ENCODE measurements at regions not wholly inside any gene's neighbourhood (a gene's known extent, or its start where the extent isn't known, plus 50 kb on each side); places are given as distances from the start of the nearest gene placed in this dataset.

DNA sequence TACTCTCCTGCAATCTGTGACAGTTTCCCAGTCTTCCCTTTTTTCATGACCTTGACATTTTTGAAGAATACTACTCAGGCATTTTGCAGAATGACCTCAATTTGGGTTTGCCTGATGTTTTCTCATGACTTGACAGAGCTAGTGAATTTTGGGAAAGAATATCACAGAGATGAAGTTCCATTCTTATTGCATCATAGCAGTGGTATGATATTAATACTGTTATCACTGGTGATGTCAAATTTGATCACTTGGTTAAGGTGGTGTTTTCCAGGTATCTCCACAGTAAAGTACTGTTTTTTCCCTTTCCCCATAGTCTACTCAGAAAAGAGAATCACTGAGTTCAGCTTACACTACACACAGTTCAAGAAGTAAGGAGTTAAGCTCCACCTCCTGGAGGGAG lies 56.2 kb upstream of the XPA start:
- TF ChIP-seq, protein P1, sequence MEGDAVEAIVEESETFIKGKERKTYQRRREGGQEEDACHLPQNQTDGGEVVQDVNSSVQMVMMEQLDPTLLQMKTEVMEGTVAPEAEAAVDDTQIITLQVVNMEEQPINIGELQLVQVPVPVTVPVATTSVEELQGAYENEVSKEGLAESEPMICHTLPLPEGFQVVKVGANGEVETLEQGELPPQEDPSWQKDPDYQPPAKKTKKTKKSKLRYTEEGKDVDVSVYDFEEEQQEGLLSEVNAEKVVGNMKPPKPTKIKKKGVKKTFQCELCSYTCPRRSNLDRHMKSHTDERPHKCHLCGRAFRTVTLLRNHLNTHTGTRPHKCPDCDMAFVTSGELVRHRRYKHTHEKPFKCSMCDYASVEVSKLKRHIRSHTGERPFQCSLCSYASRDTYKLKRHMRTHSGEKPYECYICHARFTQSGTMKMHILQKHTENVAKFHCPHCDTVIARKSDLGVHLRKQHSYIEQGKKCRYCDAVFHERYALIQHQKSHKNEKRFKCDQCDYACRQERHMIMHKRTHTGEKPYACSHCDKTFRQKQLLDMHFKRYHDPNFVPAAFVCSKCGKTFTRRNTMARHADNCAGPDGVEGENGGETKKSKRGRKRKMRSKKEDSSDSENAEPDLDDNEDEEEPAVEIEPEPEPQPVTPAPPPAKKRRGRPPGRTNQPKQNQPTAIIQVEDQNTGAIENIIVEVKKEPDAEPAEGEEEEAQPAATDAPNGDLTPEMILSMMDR (IDR thresholded peaks at IDR 0.05; ENCODE audit: insufficient read depth, low read length) = no peak
- TF ChIP-seq, protein P2, sequence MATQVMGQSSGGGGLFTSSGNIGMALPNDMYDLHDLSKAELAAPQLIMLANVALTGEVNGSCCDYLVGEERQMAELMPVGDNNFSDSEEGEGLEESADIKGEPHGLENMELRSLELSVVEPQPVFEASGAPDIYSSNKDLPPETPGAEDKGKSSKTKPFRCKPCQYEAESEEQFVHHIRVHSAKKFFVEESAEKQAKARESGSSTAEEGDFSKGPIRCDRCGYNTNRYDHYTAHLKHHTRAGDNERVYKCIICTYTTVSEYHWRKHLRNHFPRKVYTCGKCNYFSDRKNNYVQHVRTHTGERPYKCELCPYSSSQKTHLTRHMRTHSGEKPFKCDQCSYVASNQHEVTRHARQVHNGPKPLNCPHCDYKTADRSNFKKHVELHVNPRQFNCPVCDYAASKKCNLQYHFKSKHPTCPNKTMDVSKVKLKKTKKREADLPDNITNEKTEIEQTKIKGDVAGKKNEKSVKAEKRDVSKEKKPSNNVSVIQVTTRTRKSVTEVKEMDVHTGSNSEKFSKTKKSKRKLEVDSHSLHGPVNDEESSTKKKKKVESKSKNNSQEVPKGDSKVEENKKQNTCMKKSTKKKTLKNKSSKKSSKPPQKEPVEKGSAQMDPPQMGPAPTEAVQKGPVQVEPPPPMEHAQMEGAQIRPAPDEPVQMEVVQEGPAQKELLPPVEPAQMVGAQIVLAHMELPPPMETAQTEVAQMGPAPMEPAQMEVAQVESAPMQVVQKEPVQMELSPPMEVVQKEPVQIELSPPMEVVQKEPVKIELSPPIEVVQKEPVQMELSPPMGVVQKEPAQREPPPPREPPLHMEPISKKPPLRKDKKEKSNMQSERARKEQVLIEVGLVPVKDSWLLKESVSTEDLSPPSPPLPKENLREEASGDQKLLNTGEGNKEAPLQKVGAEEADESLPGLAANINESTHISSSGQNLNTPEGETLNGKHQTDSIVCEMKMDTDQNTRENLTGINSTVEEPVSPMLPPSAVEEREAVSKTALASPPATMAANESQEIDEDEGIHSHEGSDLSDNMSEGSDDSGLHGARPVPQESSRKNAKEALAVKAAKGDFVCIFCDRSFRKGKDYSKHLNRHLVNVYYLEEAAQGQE (IDR thresholded peaks at IDR 0.05; ENCODE audit: insufficient replicate concordance, low read depth) = no peak
- TF ChIP-seq POLR2AphosphoS5 (IDR thresholded peaks at IDR 0.05; ENCODE audit: low read depth) (no peak), SPI1 (IDR thresholded peaks at IDR 0.05; ENCODE audit: borderline replicate concordance, low read depth) (no peak), GABPA (IDR thresholded peaks at IDR 0.05; ENCODE audit: low read depth) (no peak)

All from HL-60 (cell line).